ENCODE measurements at regions not wholly inside any gene's neighbourhood (a gene's known extent, or its start where the extent isn't known, plus 50 kb on each side); places are given as distances from the start of the nearest gene placed in this dataset.

- TF ChIP-seq POLR2A (IDR thresholded peaks at IDR 0.05), result no peak
- TF ChIP-seq, protein P1, sequence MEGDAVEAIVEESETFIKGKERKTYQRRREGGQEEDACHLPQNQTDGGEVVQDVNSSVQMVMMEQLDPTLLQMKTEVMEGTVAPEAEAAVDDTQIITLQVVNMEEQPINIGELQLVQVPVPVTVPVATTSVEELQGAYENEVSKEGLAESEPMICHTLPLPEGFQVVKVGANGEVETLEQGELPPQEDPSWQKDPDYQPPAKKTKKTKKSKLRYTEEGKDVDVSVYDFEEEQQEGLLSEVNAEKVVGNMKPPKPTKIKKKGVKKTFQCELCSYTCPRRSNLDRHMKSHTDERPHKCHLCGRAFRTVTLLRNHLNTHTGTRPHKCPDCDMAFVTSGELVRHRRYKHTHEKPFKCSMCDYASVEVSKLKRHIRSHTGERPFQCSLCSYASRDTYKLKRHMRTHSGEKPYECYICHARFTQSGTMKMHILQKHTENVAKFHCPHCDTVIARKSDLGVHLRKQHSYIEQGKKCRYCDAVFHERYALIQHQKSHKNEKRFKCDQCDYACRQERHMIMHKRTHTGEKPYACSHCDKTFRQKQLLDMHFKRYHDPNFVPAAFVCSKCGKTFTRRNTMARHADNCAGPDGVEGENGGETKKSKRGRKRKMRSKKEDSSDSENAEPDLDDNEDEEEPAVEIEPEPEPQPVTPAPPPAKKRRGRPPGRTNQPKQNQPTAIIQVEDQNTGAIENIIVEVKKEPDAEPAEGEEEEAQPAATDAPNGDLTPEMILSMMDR (IDR thresholded peaks at IDR 0.05), result no peak
- TF ChIP-seq EP300 (IDR thresholded peaks at IDR 0.05), result no peak
- intact Hi-C loops (cut with DNase I), result no loop called here
- H3K27ac ChIP-seq, result peak overlapping the region in 1 of 2 donors; percentile 68
- H3K27me3 ChIP-seq, result no peaks in the 10 kb centered on the region
- no peaks in the 10 kb centered on the region for H3K36me3 ChIP-seq
- DNase-seq, result peak; percentile 44 to 64 (median 49)
- H3K9me3 ChIP-seq, result no peaks in the 10 kb centered on the region
- no peak overlapping the region for H3K4me3 ChIP-seq
- 29 to 42% (median 35%) methylated on average over 20 of the region's 20 CpGs for WGBS, 3 donors
- peaks cover 2% of the 10 kb centered on the region for H3K4me1 ChIP-seq (ENCODE audit: insufficient read depth)
Observed at GRCh38 chrX:39896951-39897740, 200.6 kb downstream of the BCOR start.

DNA sequence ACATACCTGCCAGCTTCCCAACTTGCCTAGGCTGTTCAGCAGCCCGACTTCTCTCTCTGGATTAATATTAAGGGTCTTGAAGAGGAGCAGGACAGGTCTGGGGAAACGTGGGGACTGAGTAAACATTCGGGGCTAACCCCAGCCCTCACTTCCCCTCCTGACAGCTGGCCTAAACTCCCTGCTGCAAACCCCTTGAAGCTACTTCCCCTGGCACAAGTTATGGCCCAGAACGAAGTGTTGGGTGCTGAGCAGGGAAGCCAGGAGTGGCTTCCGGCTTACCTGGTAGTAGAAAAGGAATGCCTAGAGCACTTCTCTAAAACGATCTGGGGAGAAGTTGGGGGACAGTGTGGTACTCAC is 200.0 kb downstream of the BCOR start:
- peaks cover 2% of the 10 kb centered on the region for H3K4me1 ChIP-seq (ENCODE audit: insufficient read depth)
- no peaks in the 10 kb centered on the region for H3K9me3 ChIP-seq
- no peaks in the 10 kb centered on the region for H3K27me3 ChIP-seq
- no peak overlapping the region for H3K4me3 ChIP-seq
- intact Hi-C loops (cut with DNase I), result no loop called here
- H3K27ac ChIP-seq, result peak overlapping the region in 1 of 2 donors; percentile 68
- no peaks in the 10 kb centered on the region for H3K36me3 ChIP-seq
- TF ChIP-seq, protein P1 (IDR thresholded peaks at IDR 0.05), result no peak
- TF ChIP-seq EP300 (IDR thresholded peaks at IDR 0.05) (no peak), POLR2A (IDR thresholded peaks at IDR 0.05) (no peak)
- 30 to 47% (median 34%) methylated on average over 6 of the region's 6 CpGs for WGBS, 3 donors
- no peak for DNase-seq

GRCh38 chrX:39898147-39898546 is 199.6 kb downstream of the BCOR start:
- Histone ChIP-seq H3K27ac (peak overlapping the region in 1 of 2 donors; percentile 68), H3K4me3 (no peak overlapping the region), H3K27me3 (no peaks in the 10 kb centered on the region), H3K36me3 (no peaks in the 10 kb centered on the region), H3K4me1 (ENCODE audit: insufficient read depth) (peaks cover 2% of the 10 kb centered on the region), H3K9me3 (no peaks in the 10 kb centered on the region)
- WGBS, 3 donors, result 74 to 82% (median 76%) methylated on average over 2 of the region's 2 CpGs
- TF ChIP-seq POLR2A (IDR thresholded peaks at IDR 0.05), result no peak
- no peak for TF ChIP-seq EP300 (IDR thresholded peaks at IDR 0.05)
- TF ChIP-seq, protein P1 (IDR thresholded peaks at IDR 0.05), result no peak
- no peak for DNase-seq
- intact Hi-C loops (cut with DNase I), result no loop called here

DNA sequence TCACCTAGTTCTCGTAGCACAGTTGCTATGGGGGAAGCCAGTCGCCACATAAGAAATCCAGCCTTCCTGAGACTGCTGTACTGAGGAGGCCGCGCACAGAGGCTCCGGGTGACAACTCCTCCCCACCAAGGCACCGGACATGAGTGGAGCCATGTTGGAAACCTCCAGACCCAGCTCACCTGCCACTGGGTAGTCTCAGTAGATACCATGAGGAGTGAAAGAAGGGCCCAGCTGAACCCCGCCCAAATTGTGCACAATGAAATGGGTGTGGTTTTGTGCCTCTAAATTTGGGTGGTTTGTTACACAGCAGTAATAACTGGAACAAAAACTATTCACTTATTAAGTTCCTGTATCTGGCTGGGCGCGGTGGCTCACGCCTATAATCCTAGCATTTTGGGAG is 198.7 kb downstream of the BCOR start:
- Histone ChIP-seq H3K27me3 (no peaks in the 10 kb centered on the region), H3K9me3 (no peaks in the 10 kb centered on the region), H3K4me3 (no peak overlapping the region), H3K27ac (no peak overlapping the region), H3K4me1 (ENCODE audit: insufficient read depth) (peaks cover 2% of the 10 kb centered on the region), H3K36me3 (no peaks in the 10 kb centered on the region)
- 91 to 94% (median 91%) methylated on average over 10 of the region's 10 CpGs for WGBS, 3 donors
- intact Hi-C loops (cut with DNase I), result no loop called here
- DNase-seq, result peak in 1 of 5 donors; percentile 22
- TF ChIP-seq EP300 (IDR thresholded peaks at IDR 0.05), result no peak
- no peak for TF ChIP-seq POLR2A (IDR thresholded peaks at IDR 0.05)

Measured in ovary (tissue), 7 donors.